Tibial artery (tissue), 4 donors: ENCODE measurements at regions not wholly inside any gene's neighbourhood (a gene's known extent, or its start where the extent isn't known, plus 50 kb on each side); places are given as distances from the start of the nearest gene placed in this dataset.
"Not testable (repeated sequence)": the region's sequence is repeated elsewhere in the genome, so short reads cannot be mapped to it uniquely, and the experiment has no call there.

Experiments used
- DNase-seq, 2 donors: peaks; one replicate each; pipeline ENCODE4 v3.0.0-alpha.2; 2019
- H3K27ac ChIP-seq, 2 donors: fragments of 200-600 bp; sonication (generic) in 1 of 2; 1 replicate in 1 of 2; 2 replicates in 1 of 2; pipeline ENCODE4 v1.5.1; 2018 to 2019; ENCODE audit warnings: mild to moderate bottlenecking in 1 of 2
- H3K27me3 ChIP-seq, 2 donors: fragments of 200-600 bp; sonication (generic) in 1 of 2; one replicate each; pipeline versions ENCODE4 v1.5.1 to v1.6.0; 2016 to 2019
- H3K36me3 ChIP-seq, 3 donors: fragments of 200-600 bp; sonication (generic) in 2 of 3; one replicate each; pipeline ENCODE4 v1.5.1; 2016 to 2019; ENCODE audit warnings: mild to moderate bottlenecking in 2 of 3
- H3K4me1 ChIP-seq, 4 donors: fragments of 200-600 bp; sonication (generic) in 2 of 4; 1 replicate in 3 of 4; 2 replicates in 1 of 4; pipeline ENCODE4 v1.5.1; 2016 to 2019
- H3K4me3 ChIP-seq, 2 donors: fragments of 200-600 bp; sonication (generic) in 1 of 2; 1 replicate in 1 of 2; 2 replicates in 1 of 2; pipeline ENCODE4 v1.5.1; 2018 to 2019; ENCODE audit warnings: mild to moderate bottlenecking in 2 of 2
- H3K9me3 ChIP-seq, 3 donors: fragments of 200-600 bp; sonication (generic) in 1 of 3; one replicate each; pipeline ENCODE4 v1.5.1; 2016 to 2019
- intact Hi-C: fragments of 100-400 bp; cut with DNase I; formaldehyde crosslinking; loops from one replicate; pipeline ENCODE4 v1.15.0; 2023; ENCODE audit warnings: low total_unique reads
- TF ChIP-seq, protein P1 (sequence below), 2 experiments: fragments of 200-600 bp in 1 of 2; fragments of 450-650 bp in 1 of 2; IDR thresholded peaks; one replicate each; pipeline ENCODE4 v1.5.1; 2017 to 2019; ENCODE audit warnings: antibody characterized with exemption in 2 of 2, mild to moderate bottlenecking in 1 of 2, moderate library complexity in 1 of 2

DNA sequence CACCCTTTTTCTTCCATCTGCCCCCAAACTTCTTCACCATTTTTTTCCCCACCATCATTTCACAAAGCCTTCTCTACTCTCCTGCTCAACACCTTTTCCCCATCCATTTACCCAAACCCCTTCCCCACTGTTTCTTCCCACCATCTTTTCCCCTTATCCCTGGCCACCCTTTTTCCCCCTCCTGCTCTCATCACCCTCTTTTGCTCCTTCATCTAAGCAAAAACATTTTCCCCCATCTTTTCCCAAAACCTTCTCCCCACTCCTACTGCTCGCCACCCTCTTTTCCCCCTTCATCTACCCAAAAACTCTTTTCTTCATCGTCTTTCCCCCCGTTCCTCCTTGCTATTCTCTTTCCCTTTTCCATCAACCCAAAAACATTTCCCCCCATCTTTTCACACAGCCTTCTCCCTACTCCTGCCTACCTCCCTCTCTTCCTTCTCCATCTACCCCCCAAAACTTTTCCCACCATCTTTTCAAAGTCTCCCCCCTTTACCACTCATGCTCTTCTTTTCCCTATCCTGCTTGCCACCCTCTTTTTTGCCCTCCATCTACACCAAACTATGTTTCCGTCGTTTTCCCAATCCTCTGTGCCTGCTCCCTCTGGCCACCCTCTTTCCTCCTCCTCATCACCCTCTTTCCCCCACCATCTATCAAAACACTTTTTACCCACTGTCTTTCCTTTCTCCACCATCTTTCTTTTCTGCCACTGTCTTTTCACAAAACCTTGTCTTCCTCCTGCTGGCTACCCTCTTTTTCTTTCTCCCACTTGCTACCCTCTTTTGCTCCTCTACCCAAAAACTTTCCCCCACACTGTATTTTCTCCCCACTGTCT is 205.8 kb upstream of the WSB1 start:
- no peak overlapping the region for H3K27ac ChIP-seq
- H3K4me1 ChIP-seq, result no peaks in the 10 kb centered on the region
- H3K4me3 ChIP-seq, result no peak overlapping the region
- no peaks in the 10 kb centered on the region for H3K36me3 ChIP-seq
- H3K9me3 ChIP-seq, result no peaks in the 10 kb centered on the region
- DNase-seq, result no peak
- intact Hi-C loops, result no loop called here
- peaks cover 0 to 2% of the 10 kb centered on the region in 2 donors for H3K27me3 ChIP-seq
- TF ChIP-seq, protein P1, sequence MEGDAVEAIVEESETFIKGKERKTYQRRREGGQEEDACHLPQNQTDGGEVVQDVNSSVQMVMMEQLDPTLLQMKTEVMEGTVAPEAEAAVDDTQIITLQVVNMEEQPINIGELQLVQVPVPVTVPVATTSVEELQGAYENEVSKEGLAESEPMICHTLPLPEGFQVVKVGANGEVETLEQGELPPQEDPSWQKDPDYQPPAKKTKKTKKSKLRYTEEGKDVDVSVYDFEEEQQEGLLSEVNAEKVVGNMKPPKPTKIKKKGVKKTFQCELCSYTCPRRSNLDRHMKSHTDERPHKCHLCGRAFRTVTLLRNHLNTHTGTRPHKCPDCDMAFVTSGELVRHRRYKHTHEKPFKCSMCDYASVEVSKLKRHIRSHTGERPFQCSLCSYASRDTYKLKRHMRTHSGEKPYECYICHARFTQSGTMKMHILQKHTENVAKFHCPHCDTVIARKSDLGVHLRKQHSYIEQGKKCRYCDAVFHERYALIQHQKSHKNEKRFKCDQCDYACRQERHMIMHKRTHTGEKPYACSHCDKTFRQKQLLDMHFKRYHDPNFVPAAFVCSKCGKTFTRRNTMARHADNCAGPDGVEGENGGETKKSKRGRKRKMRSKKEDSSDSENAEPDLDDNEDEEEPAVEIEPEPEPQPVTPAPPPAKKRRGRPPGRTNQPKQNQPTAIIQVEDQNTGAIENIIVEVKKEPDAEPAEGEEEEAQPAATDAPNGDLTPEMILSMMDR (IDR thresholded peaks at IDR 0.05), result no peak

DNA sequence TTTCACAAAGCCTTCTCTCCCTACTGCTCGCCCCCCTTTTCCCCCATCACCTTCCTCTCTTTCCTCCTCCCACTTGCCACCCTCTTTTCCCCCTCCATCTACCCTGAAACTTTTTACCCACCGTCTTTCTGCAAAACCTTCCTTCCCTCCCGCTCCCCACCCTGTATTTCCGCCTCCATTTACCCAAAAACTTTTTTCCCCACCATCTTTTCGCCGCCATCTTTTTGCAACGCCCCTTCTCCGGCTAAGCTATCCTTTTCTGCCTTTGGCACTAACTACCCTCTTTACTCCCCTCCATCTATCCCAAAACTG is 205.2 kb upstream of the WSB1 start:
- intact Hi-C loops, result no loop called here

DNA sequence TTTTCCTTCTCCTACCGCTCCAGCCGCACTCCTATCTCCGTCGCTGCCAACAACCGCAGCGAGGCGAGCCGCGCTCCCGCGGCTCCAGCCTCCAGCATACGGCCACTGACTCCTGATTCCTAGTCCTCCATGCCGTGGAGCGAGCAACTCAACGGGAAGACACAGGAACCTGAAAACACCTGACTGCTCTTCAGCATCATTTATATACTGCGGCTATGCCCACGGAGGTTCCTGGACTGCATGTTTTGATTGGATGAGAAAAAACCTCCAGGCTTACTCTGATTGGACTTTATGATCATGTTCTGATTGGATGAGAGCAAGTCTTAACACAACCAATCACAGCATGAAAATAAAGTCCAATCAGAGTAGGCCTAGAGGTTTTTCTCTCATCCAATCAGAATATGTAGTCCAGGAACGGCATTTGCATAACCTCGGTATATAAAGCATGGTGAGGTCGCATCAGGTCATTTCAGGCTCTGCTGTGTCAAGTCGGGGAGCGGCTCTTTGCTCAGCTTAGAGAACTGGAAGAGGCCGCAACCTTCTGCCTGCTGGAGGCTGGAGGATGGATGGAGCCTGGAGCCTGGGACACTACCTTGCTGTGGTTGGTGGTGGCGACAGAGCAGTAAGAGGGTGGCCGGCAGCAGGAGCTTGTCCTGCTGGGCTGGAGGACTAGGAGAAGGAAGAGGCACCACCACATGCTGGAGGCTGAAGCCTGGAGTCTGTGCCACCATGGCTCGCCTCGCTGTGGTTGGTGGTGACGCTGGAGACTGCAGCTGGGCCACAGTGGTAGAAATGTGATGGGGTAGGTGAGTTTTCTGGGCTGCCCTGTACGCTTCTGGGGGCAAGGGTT is 204.6 kb upstream of the WSB1 start:
- H3K27me3 ChIP-seq, intact Hi-C loops, H3K4me1 ChIP-seq, H3K27ac ChIP-seq, DNase-seq, H3K36me3 ChIP-seq, H3K9me3 ChIP-seq, H3K4me3 ChIP-seq: not testable (repeated sequence)

More for the DNA sequence above, 205.2 kb upstream of the WSB1 start:
- no peak for DNase-seq
- no peak overlapping the region for H3K27ac ChIP-seq
- TF ChIP-seq, protein P1 (IDR thresholded peaks at IDR 0.05), result no peak
- H3K4me3 ChIP-seq, result no peak overlapping the region
- H3K27me3 ChIP-seq, result no peaks in the 10 kb centered on the region
- no peaks in the 10 kb centered on the region for H3K9me3 ChIP-seq
- H3K36me3 ChIP-seq, result no peaks in the 10 kb centered on the region
- no peaks in the 10 kb centered on the region for H3K4me1 ChIP-seq

DNA sequence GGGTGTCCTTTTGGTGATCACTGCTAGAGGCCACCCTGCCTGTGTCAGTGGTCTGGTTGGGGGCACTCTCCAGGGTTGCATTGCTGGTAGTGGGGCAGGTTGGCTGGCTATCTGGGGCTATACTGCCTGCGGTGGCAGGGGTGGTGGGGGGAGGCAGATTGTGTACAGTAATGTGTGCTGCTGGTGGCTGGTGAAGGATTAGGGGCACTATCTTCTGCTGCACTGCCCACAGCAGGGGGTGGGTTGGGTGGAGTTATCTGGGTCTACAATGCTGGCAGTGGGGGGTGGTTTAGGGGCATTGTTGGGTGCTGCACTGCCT is 204.0 kb upstream of the WSB1 start:
- H3K9me3 ChIP-seq, result no peaks in the 10 kb centered on the region
- H3K4me1 ChIP-seq, result no peaks in the 10 kb centered on the region
- H3K4me3 ChIP-seq, result no peak overlapping the region
- H3K27me3 ChIP-seq, result no peaks in the 10 kb centered on the region
- TF ChIP-seq, protein P1 (IDR thresholded peaks at IDR 0.05), result no peak
- H3K36me3 ChIP-seq, result no peaks in the 10 kb centered on the region
- intact Hi-C loops, result no loop called here
- no peak overlapping the region for H3K27ac ChIP-seq
- no peak for DNase-seq

DNA sequence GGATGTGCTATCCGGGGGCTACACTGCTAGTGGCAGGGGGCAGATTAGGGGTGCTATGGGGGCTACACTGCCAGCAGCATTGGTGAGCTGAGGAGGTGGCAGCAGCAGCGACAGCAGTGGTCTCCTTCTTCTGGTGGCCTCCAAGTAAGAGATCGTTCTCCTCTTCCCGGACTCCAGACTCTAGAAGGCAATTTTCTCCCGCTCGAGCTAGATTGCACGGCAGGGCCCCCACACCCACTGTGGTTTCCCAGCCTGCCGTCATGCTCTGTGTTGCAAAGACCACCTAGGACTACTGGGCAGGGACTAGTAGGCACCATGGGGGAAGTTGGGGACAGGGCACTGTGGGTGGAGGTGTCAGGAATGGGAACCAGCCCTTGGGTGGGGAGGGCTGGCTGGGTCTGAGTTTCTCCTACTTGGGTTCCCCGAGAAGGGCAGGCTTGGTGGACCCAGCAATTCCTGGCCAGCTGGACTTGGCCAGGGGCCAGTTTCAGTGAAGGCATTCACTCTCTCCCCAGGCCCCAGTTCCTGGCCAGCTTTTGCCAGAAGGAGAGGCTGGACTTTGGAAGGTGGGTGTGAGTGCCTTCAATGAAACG is 203.4 kb upstream of the WSB1 start:
- DNase-seq, H3K27ac ChIP-seq, H3K4me3 ChIP-seq, H3K27me3 ChIP-seq, H3K9me3 ChIP-seq, intact Hi-C loops, H3K36me3 ChIP-seq, H3K4me1 ChIP-seq: not testable (repeated sequence)

DNA sequence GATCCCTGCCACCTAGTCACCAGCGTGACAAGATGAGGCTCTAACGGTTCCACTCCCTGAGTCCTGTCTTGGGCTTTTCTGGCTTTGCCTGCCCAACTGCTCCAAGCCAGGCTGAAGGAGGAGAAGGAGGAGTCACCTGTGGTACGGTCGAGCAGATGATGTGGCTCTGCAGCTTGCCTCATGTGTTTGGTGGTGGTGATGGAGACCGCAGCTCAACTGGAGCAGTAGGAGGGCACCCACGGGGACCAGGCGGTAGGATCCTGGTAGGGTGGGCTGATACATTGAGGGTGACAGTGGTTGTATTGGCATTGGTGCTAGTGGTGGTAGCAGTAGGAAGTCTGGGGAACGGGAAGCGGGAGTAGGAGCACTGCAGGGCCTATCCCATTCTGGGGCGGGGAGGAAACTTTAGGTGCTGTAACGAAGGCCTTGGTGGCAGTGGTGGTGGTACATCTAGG is 202.8 kb upstream of the WSB1 start:
- Histone ChIP-seq H3K4me1 (no peaks in the 10 kb centered on the region), H3K27me3 (no peaks in the 10 kb centered on the region), H3K9me3 (no peaks in the 10 kb centered on the region), H3K27ac (no peak overlapping the region), H3K36me3 (no peaks in the 10 kb centered on the region), H3K4me3 (no peak overlapping the region)
- TF ChIP-seq, protein P1 (IDR thresholded peaks at IDR 0.05), result no peak
- intact Hi-C loops, result no loop called here
- DNase-seq, result no peak

DNA sequence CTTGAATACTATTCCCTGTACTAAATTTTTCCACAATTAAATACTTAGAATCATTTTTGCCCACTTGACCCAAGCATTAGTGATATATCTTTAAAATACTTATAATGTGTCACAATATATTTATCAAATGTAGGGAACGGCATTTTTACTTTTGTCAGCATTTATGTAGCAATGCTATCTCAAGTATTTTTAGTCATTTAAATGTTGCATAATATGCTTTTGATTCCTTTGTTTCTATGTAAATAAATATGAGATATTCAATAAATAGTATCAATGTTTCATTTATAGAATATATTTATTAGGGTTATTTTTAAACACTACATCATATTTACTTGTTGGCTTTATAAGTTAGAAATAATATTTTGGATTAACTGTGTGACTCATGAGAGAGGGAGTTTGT is 199.7 kb upstream of the WSB1 start:
- H3K4me1 ChIP-seq, H3K36me3 ChIP-seq, H3K27me3 ChIP-seq, H3K9me3 ChIP-seq, H3K27ac ChIP-seq, intact Hi-C loops, DNase-seq, H3K4me3 ChIP-seq: not testable (repeated sequence)

DNA sequence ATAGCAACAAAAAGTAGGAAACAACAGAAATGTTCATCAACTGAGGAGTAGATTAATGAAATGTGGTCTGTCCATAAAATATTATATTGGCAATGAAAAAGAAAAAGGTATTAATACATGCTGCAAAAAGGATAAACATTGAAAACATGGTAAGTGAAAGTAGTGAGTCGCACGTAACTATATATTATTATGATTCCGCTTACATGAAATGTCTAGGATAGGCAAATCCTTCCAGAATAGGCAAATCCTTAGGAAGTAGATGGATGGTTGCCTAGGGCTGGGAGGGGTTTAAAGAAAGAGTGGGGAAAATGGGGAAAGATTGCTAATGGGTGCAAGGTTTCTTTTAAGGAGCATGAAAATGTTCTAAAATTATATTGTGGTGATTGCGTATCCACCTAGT is 198.1 kb upstream of the WSB1 start:
- H3K4me1 ChIP-seq, H3K27me3 ChIP-seq, H3K27ac ChIP-seq, H3K36me3 ChIP-seq, DNase-seq, intact Hi-C loops, H3K9me3 ChIP-seq, H3K4me3 ChIP-seq: not testable (repeated sequence)

DNA sequence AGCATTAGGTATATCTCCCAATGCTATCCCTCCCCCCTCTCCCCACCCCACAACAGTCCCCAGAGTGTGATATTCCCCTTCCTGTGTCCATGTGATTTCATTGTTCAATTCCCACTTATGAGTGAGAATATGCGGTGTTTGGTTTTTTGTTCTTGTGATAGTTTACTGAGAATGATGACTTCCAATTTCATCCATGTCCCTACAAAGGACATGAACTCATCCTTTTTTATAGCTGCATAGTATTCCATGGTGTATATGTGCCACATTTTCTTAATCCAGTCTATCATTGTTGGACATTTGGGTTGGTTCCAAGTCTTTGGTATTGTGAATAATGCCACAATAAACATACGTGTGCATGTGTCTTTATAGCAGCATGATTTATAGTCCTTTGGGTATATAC is 194.6 kb upstream of the WSB1 start:
- H3K9me3 ChIP-seq, H3K27me3 ChIP-seq, intact Hi-C loops, H3K27ac ChIP-seq, H3K4me1 ChIP-seq, H3K36me3 ChIP-seq, H3K4me3 ChIP-seq, DNase-seq: not testable (repeated sequence)
